NCI-H1048 (cell line): ENCODE measurements at regions not wholly inside any gene's neighbourhood (a gene's known extent, or its start where the extent isn't known, plus 50 kb on each side); places are given as distances from the start of the nearest gene placed in this dataset.

Experiments used
- DNase-seq: peaks from one replicate; lab custom pipeline; 2025; lab: John Stamatoyannopoulos, UW

- no peak for DNase-seq
Measured at GRCh38 chr18:29250259-29250658, 1073.3 kb upstream of the CDH2 start.

GRCh38 chr18:29248805-29249204 lies 1071.9 kb upstream of the CDH2 start:
- no peak for DNase-seq

GRCh38 chr18:29241199-29241598 lies 1064.3 kb upstream of the CDH2 start:
- DNase-seq: no peak

GRCh38 chr18:29234751-29235150 lies 1057.8 kb upstream of the CDH2 start:
- no peak for DNase-seq

GRCh38 chr18:29226213-29226612 lies 1049.3 kb upstream of the CDH2 start:
- DNase-seq: no peak

GRCh38 chr18:29225351-29225750 lies 1048.4 kb upstream of the CDH2 start:
- DNase-seq: no peak

GRCh38 chr18:29218091-29218490 lies 1041.2 kb upstream of the CDH2 start:
- no peak for DNase-seq

- no peak for DNase-seq
Measured at GRCh38 chr18:29217124-29217915, 1040.4 kb upstream of the CDH2 start.

- DNase-seq: no peak
Measured at GRCh38 chr18:29198834-29199233, 1021.9 kb upstream of the CDH2 start.

- DNase-seq: no peak
Measured at GRCh38 chr18:29196307-29196706, 1019.4 kb upstream of the CDH2 start.

GRCh38 chr18:29191263-29191662 lies 1014.3 kb upstream of the CDH2 start:
- no peak for DNase-seq

- DNase-seq: no peak
Measured at GRCh38 chr18:29188760-29189159, 1011.8 kb upstream of the CDH2 start.

- DNase-seq: no peak
Measured at GRCh38 chr18:29185801-29186200, 1008.9 kb upstream of the CDH2 start.

GRCh38 chr18:29184654-29185053 lies 1007.7 kb upstream of the CDH2 start:
- no peak for DNase-seq

- DNase-seq: no peak
Measured at GRCh38 chr18:29181151-29181901, 1004.4 kb upstream of the CDH2 start.

GRCh38 chr18:29176681-29177080 lies 999.8 kb upstream of the CDH2 start:
- no peak for DNase-seq

GRCh38 chr18:29174891-29175290 lies 998.0 kb upstream of the CDH2 start:
- DNase-seq: no peak

GRCh38 chr18:29172756-29173067 lies 995.8 kb upstream of the CDH2 start:
- no peak for DNase-seq

- DNase-seq: no peak
Measured at GRCh38 chr18:29171892-29172755, 995.2 kb upstream of the CDH2 start.

GRCh38 chr18:29169599-29169998 lies 992.7 kb upstream of the CDH2 start:
- no peak for DNase-seq

- DNase-seq: no peak
Measured at GRCh38 chr18:29164993-29165599, 988.2 kb upstream of the CDH2 start.

GRCh38 chr18:29164020-29164706 lies 987.2 kb upstream of the CDH2 start:
- DNase-seq: no peak
